Stomach smooth muscle (tissue), 2 donors: ENCODE measurements at regions not wholly inside any gene's neighbourhood (a gene's known extent, or its start where the extent isn't known, plus 50 kb on each side); places are given as distances from the start of the nearest gene placed in this dataset.
"Not testable (repeated sequence)": the region's sequence is repeated elsewhere in the genome, so short reads cannot be mapped to it uniquely, and the experiment has no call there.

ENCODE experiments used
- H3K27ac ChIP-seq: one replicate; pipeline ENCODE4 v1.7.0; 2013; ENCODE audit warnings: mild to moderate bottlenecking, low read length, inconsistent platforms
- H3K27me3 ChIP-seq, 2 donors: one replicate each; pipeline ENCODE4 v1.7.0; 2013; ENCODE audit warnings: low read length in 2 of 2; ENCODE audit not compliant: insufficient read depth in 2 of 2, control insufficient read depth in 1 of 2
- H3K36me3 ChIP-seq, 2 donors: one replicate each; pipeline ENCODE4 v1.7.0; 2013; ENCODE audit warnings: low read length in 2 of 2; ENCODE audit not compliant: control insufficient read depth in 2 of 2, insufficient read depth in 2 of 2
- H3K4me1 ChIP-seq: one replicate; pipeline ENCODE4 v1.7.0; 2013; ENCODE audit warnings: low read length; ENCODE audit not compliant: control insufficient read depth, insufficient read depth
- H3K4me3 ChIP-seq, 2 donors: one replicate each; pipeline ENCODE4 v1.7.0; 2013; ENCODE audit warnings: low read length in 2 of 2
- H3K9ac ChIP-seq, 2 donors: one replicate each; pipeline ENCODE4 v1.7.0; 2013; ENCODE audit warnings: low read length in 2 of 2, mild to moderate bottlenecking in 1 of 2
- H3K9me3 ChIP-seq, 2 donors: one replicate each; pipeline ENCODE4 v1.7.0; 2013; ENCODE audit warnings: low read length in 2 of 2; ENCODE audit not compliant: control insufficient read depth in 2 of 2
- donor health status: healthy.
- donor health status: Pancreatic carcinoma.

DNA sequence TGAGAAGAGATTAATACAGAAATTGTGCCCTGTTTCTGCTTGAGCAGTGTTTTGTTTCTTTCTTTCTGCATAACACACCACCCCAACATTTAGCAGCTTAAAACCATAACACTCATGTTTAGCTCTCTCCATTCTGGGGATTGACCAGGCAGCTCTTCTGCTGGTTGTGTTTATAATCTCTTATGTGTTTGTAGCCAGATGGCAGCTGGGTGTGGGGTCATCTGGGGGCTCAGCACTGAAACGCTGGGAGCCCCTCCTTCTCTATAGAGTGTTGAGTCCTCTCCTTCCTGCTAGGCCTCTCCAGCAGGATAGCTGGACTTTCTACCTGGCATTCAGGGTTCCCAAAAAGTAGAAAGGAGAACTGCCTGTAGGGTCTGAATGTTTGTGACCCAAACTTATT lies 270.6 kb downstream of the TTC8 start:
- Histone ChIP-seq H3K9me3 (no peaks in the 10 kb centered on the region), H3K36me3 (no peaks in the 10 kb centered on the region), H3K9ac (no peak overlapping the region), H3K4me1 (no peaks in the 10 kb centered on the region), H3K27me3 (no peaks in the 10 kb centered on the region), H3K27ac (no peak overlapping the region), H3K4me3 (no peak overlapping the region)

DNA sequence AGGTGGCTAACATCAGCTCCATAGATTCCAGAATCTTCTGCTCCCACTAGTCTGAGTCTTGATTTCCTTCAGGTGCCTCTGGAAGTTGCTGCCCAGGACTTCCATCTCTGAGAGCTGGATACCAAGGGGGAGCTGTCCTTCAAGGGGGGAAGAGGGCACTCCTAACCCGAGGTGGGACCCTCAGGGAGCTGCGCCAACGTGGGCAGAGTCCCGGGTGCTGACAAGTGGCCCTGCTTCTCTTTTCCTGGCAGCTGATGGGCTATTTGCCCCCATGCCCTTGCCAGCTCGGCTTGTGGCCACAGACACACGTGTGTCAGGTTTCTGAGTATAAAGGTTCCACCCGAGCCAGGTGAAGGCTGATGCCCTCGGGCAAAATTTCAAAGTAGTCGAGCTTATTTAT lies 272.5 kb downstream of the TTC8 start:
- no peaks in the 10 kb centered on the region for H3K4me1 ChIP-seq
- H3K27me3 ChIP-seq = no peaks in the 10 kb centered on the region
- no peaks in the 10 kb centered on the region for H3K36me3 ChIP-seq
- H3K4me3 ChIP-seq = no peak overlapping the region
- H3K9me3 ChIP-seq = no peaks in the 10 kb centered on the region
- H3K9ac ChIP-seq = no peak overlapping the region
- H3K27ac ChIP-seq = no peak overlapping the region

DNA sequence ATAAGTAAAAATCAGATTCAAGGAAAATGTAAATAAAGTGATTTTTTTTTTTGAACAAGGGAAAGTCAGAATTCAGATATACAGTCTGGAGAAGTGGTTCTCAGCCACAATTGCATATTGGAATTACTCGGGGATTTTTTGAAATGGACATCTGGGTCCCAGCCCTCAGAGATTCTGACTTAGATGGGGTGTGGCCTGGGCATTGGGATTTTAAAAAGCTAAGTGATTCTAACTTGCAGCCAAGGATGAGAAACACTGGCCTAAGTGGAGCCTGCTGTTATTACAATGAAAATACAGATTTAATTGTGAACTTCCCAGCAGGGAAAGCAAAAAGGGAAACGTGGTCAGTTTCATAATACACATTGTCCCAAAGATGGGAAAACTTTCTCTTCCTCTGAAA lies 273.8 kb downstream of the TTC8 start:
- Histone ChIP-seq H3K9ac (no peak overlapping the region), H3K4me3 (no peak overlapping the region), H3K9me3 (no peaks in the 10 kb centered on the region), H3K27ac (no peak overlapping the region), H3K36me3 (no peaks in the 10 kb centered on the region), H3K27me3 (no peaks in the 10 kb centered on the region), H3K4me1 (no peaks in the 10 kb centered on the region)

DNA sequence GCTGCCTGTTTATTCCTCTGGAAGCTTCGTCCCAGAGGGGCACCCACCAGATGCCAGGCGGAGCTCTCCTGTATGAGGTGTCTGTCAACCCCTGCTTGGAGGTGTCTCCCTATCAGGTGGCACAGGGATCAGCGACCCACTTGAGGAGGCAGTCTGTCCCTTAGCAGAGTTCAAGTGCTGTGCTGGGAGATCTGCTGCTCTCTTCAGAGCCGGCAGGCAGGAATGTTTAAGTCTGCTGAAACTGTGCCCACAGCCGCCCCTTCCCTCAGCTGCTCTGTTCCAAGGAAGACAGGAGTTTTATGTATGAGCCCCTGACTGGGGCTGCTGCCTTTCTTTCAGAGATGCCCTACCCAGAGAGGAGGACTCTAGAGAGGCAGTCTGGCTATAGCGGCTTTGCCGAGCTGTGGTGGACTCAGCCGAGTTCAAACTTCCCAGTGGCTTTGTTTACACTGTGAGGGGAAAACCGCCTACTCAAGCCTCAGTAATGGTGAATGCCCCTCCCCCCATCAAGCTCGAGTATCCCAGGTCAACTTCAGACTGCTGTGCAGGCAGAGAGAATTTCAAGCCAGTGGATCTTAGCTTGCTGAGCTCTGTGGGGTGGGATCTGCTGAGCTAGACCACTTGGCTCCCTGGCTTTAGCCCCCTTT lies 279.8 kb downstream of the TTC8 start:
- H3K9ac ChIP-seq, H3K9me3 ChIP-seq, H3K36me3 ChIP-seq, H3K4me3 ChIP-seq, H3K27me3 ChIP-seq, H3K4me1 ChIP-seq, H3K27ac ChIP-seq: not testable (repeated sequence)

DNA sequence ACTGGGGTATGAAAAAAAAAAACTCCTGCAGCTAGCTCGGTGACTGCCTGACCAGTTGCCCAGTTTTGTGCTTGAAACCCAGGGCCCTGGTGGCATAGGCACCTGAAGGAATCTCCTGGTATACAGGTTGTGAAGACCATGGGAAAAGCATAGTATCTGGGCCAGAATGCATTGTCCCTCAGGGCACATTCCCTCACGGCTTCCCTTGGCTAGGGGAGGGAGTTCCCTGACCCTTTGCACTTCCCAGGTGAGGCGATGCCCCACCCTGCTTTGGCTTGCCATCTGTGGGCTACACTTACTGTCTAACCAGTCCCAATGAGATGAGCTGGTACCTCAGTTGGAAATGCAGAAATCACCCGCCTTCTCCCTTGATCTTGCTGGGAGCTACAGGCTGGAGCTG lies 280.4 kb downstream of the TTC8 start:
- not testable (repeated sequence) for H3K4me1 ChIP-seq, H3K36me3 ChIP-seq, H3K27ac ChIP-seq, H3K9ac ChIP-seq, H3K4me3 ChIP-seq, H3K9me3 ChIP-seq, H3K27me3 ChIP-seq
